WTC11 (cell line): ENCODE measurements at regions not wholly inside any gene's neighbourhood (a gene's known extent, or its start where the extent isn't known, plus 50 kb on each side); places are given as distances from the start of the nearest gene placed in this dataset.

Experiments
- ATAC-seq: fragments of 200-7000 bp; cut with Tn5 transposase; 2 replicates; pipeline ENCODE4 v1.10.0; 2021; ENCODE audit warnings: mild to moderate bottlenecking, moderate library complexity
- CTCF ChIA-PET: fragments of 300-600 bp; sonication (Branson Sonifier 250); formaldehyde crosslinking; loops from one replicate; lab custom pipeline; 2021; ENCODE audit warnings: antibody characterized with exemption; lab: Charles Lee
- POLR2A ChIA-PET: fragments of 350-600 bp; sonication (Branson Sonifier 250); formaldehyde crosslinking; loops from one replicate; lab custom pipeline; 2021; ENCODE audit warnings: antibody characterized with exemption; lab: Charles Lee
- DNase-seq: peaks from one replicate; pipeline ENCODE4 v3.0.0; 2021; ENCODE audit warnings: low spot score
- H3K27ac Mint-ChIP-seq: 2 replicates; pipeline ENCODE4 v1.8.0; 2021; ENCODE audit warnings: mixed read lengths
- H3K27me3 Mint-ChIP-seq: 2 replicates; pipeline ENCODE4 v1.8.0; 2021; ENCODE audit warnings: low read depth, mild to moderate bottlenecking, moderate library complexity, mixed read lengths
- H3K36me3 Mint-ChIP-seq: 2 replicates; pipeline ENCODE4 v1.8.0; 2021; ENCODE audit warnings: mixed read lengths
- H3K4me1 Mint-ChIP-seq: 2 replicates; pipeline ENCODE4 v1.8.0; 2022; ENCODE audit warnings: mixed read lengths
- H3K4me3 Mint-ChIP-seq: 2 replicates; pipeline ENCODE4 v1.8.0; 2021; ENCODE audit warnings: mild to moderate bottlenecking, moderate library complexity, mixed read lengths
- H3K9me3 Mint-ChIP-seq: 2 replicates; pipeline ENCODE4 v1.8.0; 2021; ENCODE audit warnings: mixed read lengths
- AFF4 ChIP-seq: sonication (generic); formaldehyde crosslinking; IDR thresholded peaks from 2 replicates; pipeline ENCODE4 v1.8.1; 2023; ENCODE audit warnings: mild to moderate bottlenecking, missing genetic modification reagents, borderline replicate concordance
- ATF2 ChIP-seq: sonication (generic); formaldehyde crosslinking; IDR thresholded peaks from 2 replicates; pipeline ENCODE4 v1.8.1; 2022; ENCODE audit warnings: low read depth, missing genetic modification reagents, borderline replicate concordance
- CBFB ChIP-seq: sonication (generic); formaldehyde crosslinking; IDR thresholded peaks from 2 replicates; pipeline ENCODE4 v1.8.1; 2022; ENCODE audit warnings: mild to moderate bottlenecking, low read depth, missing genetic modification reagents
- CREM ChIP-seq: sonication (generic); formaldehyde crosslinking; IDR thresholded peaks from 2 replicates; pipeline ENCODE4 v1.8.1; 2022; ENCODE audit warnings: mild to moderate bottlenecking, missing genetic modification reagents, moderate library complexity
- FOXJ3 ChIP-seq: sonication (generic); formaldehyde crosslinking; IDR thresholded peaks from 2 replicates; pipeline ENCODE4 v1.9.0; 2021; ENCODE audit warnings: missing genetic modification reagents, mild to moderate bottlenecking, borderline replicate concordance
- IRF2 ChIP-seq: sonication (generic); formaldehyde crosslinking; IDR thresholded peaks from 2 replicates; pipeline ENCODE4 v1.8.0; 2022; ENCODE audit warnings: low read depth, missing genetic modification reagents, borderline replicate concordance
- MXD4 ChIP-seq: fragments of 250-450 bp; sonication (Bioruptor Pico); IDR thresholded peaks from 2 replicates; pipeline ENCODE4 v1.8.0; 2021; ENCODE audit warnings: mild to moderate bottlenecking, moderate library complexity, borderline replicate concordance
- NR1H2 ChIP-seq: sonication (generic); formaldehyde crosslinking; IDR thresholded peaks from 2 replicates; pipeline ENCODE4 v1.9.0; 2021; ENCODE audit warnings: mild to moderate bottlenecking, moderate library complexity, missing genetic modification reagents
- PRDM15 ChIP-seq: sonication (generic); formaldehyde crosslinking; IDR thresholded peaks from 2 replicates; pipeline ENCODE4 v1.8.0; 2022; ENCODE audit warnings: missing genetic modification reagents
- ZBTB21 ChIP-seq: sonication (generic); formaldehyde crosslinking; IDR thresholded peaks from 2 replicates; pipeline ENCODE4 v1.8.1; 2023; ENCODE audit warnings: mild to moderate bottlenecking, missing genetic modification reagents, borderline replicate concordance
- ZMAT4 ChIP-seq: fragments of 250-450 bp; sonication (Bioruptor Pico); IDR thresholded peaks from 2 replicates; pipeline ENCODE4 v1.9.0; 2021; ENCODE audit warnings: mild to moderate bottlenecking
- TF ChIP-seq, protein P1 (sequence below): fragments of 200-600 bp; IDR thresholded peaks from 2 replicates; pipeline ENCODE4 v1.8.0; 2022; ENCODE audit warnings: antibody characterized with exemption
- TF ChIP-seq, protein P2 (sequence below): sonication (generic); formaldehyde crosslinking; IDR thresholded peaks from 2 replicates; pipeline ENCODE4 v1.8.0; 2023; ENCODE audit warnings: missing genetic modification reagents
- TF ChIP-seq, protein P3 (sequence below): sonication (generic); formaldehyde crosslinking; IDR thresholded peaks from 2 replicates; pipeline ENCODE4 v1.8.1; 2023; ENCODE audit warnings: mild to moderate bottlenecking, moderate library complexity, missing genetic modification reagents
- TF ChIP-seq, protein P4 (sequence below): sonication (generic); formaldehyde crosslinking; IDR thresholded peaks from 2 replicates; pipeline ENCODE4 v1.8.1; 2022; ENCODE audit warnings: low read depth, mild to moderate bottlenecking, moderate library complexity, missing genetic modification reagents, borderline replicate concordance

DNA sequence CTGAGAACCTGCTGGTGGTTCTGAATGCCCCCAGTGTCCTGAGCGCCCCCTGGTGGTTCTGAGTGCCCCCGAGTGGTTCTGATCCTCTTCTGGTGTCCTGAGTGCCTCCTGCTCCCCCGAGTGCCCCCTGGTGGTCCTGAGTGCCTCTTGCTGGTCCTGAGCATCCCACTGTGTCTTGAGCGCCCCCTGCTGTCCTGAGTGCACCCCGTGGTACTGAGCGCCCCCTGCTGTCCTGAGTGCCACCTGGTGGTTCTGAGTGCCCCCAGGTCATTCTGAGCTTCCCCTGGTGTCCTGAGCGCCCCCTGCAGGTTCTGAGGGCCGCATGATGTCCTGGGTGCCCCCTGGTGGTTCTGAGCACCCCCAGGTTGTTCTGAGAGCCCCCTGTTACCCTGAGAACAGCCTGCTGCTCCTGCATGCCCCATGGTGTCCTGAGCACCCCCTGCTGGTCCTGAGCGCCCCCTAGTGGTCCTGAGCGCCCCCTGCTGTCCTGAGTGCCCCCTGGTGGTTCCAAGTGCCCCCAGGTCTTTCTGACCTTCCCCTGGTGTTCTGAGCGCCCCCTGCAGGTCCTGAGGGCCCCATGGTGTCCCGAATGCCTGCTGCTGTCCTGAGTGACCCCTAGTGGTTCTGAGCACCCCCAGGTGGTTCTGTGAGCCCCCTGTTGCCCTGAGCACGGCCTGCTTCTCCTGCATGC is 1165.4 kb downstream of the TMEM121 start:
- ATAC-seq: no peak
- peaks cover 67% of the 10 kb centered on the region for H3K9me3 Mint-ChIP-seq
- POLR2A ChIA-PET: interaction anchor here (0.6 kb wide), 1 partner anchor 444 kb away, joined by 3 read pairs; no protein-coding TSS in a partner anchor
- H3K27ac Mint-ChIP-seq: no peak overlapping the region
- H3K4me3 Mint-ChIP-seq: no peak overlapping the region
- CTCF ChIA-PET: no interaction called here
- peaks cover 60% of the 10 kb centered on the region for H3K36me3 Mint-ChIP-seq
- no peaks in the 10 kb centered on the region for H3K4me1 Mint-ChIP-seq
- peak; percentile 15 for DNase-seq
- H3K27me3 Mint-ChIP-seq: peaks cover 5% of the 10 kb centered on the region; the same call in 1 of the 2 replicates
- TF ChIP-seq MXD4 (CRISPR knock-in tag): no peak
- TF ChIP-seq, protein P1, sequence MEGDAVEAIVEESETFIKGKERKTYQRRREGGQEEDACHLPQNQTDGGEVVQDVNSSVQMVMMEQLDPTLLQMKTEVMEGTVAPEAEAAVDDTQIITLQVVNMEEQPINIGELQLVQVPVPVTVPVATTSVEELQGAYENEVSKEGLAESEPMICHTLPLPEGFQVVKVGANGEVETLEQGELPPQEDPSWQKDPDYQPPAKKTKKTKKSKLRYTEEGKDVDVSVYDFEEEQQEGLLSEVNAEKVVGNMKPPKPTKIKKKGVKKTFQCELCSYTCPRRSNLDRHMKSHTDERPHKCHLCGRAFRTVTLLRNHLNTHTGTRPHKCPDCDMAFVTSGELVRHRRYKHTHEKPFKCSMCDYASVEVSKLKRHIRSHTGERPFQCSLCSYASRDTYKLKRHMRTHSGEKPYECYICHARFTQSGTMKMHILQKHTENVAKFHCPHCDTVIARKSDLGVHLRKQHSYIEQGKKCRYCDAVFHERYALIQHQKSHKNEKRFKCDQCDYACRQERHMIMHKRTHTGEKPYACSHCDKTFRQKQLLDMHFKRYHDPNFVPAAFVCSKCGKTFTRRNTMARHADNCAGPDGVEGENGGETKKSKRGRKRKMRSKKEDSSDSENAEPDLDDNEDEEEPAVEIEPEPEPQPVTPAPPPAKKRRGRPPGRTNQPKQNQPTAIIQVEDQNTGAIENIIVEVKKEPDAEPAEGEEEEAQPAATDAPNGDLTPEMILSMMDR: 0 out of 2 replicates have a peak, but pooled peaks have one; percentile 27
- TF ChIP-seq, all 79 proteins: peak for 1

GRCh38 chr14:106694638-106695393 is 1168.4 kb downstream of the TMEM121 start:
- H3K27ac Mint-ChIP-seq: no peak overlapping the region
- ChIA-PET CTCF (no interaction called here), POLR2A (no interaction called here)
- H3K4me1 Mint-ChIP-seq: no peaks in the 10 kb centered on the region
- peaks cover 5% of the 10 kb centered on the region; the same call in 1 of the 2 replicates for H3K27me3 Mint-ChIP-seq
- ATAC-seq (no peak), DNase-seq (no peak)
- H3K9me3 Mint-ChIP-seq: peaks cover 52% of the 10 kb centered on the region
- H3K4me3 Mint-ChIP-seq: no peak overlapping the region
- H3K36me3 Mint-ChIP-seq: peaks cover 54% of the 10 kb centered on the region
- TF ChIP-seq IRF2 (CRISPR knock-in tag) (no peak), CBFB (CRISPR knock-in tag) (no peak), NR1H2 (CRISPR knock-in tag) (no peak), ATF2 (CRISPR knock-in tag) (no peak), ZBTB21 (no peak), ZMAT4 (CRISPR knock-in tag) (no peak), PRDM15 (no peak), FOXJ3 (CRISPR knock-in tag) (no peak), CREM (CRISPR knock-in tag) (no peak), AFF4 (CRISPR knock-in tag) (no peak)
- TF ChIP-seq, protein P2, sequence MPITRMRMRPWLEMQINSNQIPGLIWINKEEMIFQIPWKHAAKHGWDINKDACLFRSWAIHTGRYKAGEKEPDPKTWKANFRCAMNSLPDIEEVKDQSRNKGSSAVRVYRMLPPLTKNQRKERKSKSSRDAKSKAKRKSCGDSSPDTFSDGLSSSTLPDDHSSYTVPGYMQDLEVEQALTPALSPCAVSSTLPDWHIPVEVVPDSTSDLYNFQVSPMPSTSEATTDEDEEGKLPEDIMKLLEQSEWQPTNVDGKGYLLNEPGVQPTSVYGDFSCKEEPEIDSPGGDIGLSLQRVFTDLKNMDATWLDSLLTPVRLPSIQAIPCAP: no peak
- TF ChIP-seq, protein P3, sequence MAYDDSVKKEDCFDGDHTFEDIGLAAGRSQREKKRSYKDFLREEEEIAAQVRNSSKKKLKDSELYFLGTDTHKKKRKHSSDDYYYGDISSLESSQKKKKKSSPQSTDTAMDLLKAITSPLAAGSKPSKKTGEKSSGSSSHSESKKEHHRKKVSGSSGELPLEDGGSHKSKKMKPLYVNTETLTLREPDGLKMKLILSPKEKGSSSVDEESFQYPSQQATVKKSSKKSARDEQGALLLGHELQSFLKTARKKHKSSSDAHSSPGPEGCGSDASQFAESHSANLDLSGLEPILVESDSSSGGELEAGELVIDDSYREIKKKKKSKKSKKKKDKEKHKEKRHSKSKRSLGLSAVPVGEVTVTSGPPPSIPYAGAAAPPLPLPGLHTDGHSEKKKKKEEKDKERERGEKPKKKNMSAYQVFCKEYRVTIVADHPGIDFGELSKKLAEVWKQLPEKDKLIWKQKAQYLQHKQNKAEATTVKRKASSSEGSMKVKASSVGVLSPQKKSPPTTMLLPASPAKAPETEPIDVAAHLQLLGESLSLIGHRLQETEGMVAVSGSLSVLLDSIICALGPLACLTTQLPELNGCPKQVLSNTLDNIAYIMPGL: no peak
- TF ChIP-seq, protein P4, sequence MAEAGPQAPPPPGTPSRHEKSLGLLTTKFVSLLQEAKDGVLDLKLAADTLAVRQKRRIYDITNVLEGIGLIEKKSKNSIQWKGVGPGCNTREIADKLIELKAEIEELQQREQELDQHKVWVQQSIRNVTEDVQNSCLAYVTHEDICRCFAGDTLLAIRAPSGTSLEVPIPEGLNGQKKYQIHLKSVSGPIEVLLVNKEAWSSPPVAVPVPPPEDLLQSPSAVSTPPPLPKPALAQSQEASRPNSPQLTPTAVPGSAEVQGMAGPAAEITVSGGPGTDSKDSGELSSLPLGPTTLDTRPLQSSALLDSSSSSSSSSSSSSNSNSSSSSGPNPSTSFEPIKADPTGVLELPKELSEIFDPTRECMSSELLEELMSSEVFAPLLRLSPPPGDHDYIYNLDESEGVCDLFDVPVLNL (CRISPR knock-in tag): no peak
